T-helper 1 cell treated with Interleukin-12 subunit alpha and Interleukin-12 subunit beta and Interleukin-4 antibody, amounts not matched to agents 30 ng/mL and 1 ng/mL, for 36 hours (primary cell): ENCODE measurements at regions not wholly inside any gene's neighbourhood (a gene's known extent, or its start where the extent isn't known, plus 50 kb on each side); places are given as distances from the start of the nearest gene placed in this dataset.
"Not testable (repeated sequence)": the region's sequence is repeated elsewhere in the genome, so short reads cannot be mapped to it uniquely, and the experiment has no call there.

Experiments
- intact Hi-C: fragments of 100-400 bp; cut with micrococcal nuclease; formaldehyde crosslinking; loops from one replicate; pipeline ENCODE4 v1.15.1; 2024

GRCh38 chr4:123133397-123134050, 211.1 kb upstream of the NUDT6 start:
- intact Hi-C loops = no loop called here

- intact Hi-C loops = no loop called here
Observed at GRCh38 chr4:123144616-123145015, 222.2 kb upstream of the NUDT6 start.

GRCh38 chr4:123158576-123158975, 236.2 kb upstream of the NUDT6 start:
- intact Hi-C loops = no loop called here

- intact Hi-C loops = no loop called here
Observed at GRCh38 chr4:123159479-123159878, 237.1 kb upstream of the NUDT6 start.

GRCh38 chr4:123162859-123163258, 233.7 kb upstream of the SPRY1 start:
- intact Hi-C loops = no loop called here

- intact Hi-C loops = no loop called here
Observed at GRCh38 chr4:123163501-123163900, 233.1 kb upstream of the SPRY1 start.

GRCh38 chr4:123166023-123166422, 230.6 kb upstream of the SPRY1 start:
- intact Hi-C loops = no loop called here

- intact Hi-C loops = no loop called here
Observed at GRCh38 chr4:123167931-123168330, 228.7 kb upstream of the SPRY1 start.

GRCh38 chr4:123168812-123169211, 227.8 kb upstream of the SPRY1 start:
- intact Hi-C loops = no loop called here

GRCh38 chr4:123170843-123171242, 225.8 kb upstream of the SPRY1 start:
- intact Hi-C loops = no loop called here

- intact Hi-C loops = no loop called here
Observed at GRCh38 chr4:123176605-123177004, 220.0 kb upstream of the SPRY1 start.

GRCh38 chr4:123182289-123182688, 214.3 kb upstream of the SPRY1 start:
- intact Hi-C loops = no loop called here

- intact Hi-C loops = no loop called here
Observed at GRCh38 chr4:123183308-123183707, 213.3 kb upstream of the SPRY1 start.

GRCh38 chr4:123183754-123184153, 212.8 kb upstream of the SPRY1 start:
- intact Hi-C loops = not testable (repeated sequence)

GRCh38 chr4:123186731-123187130, 209.9 kb upstream of the SPRY1 start:
- intact Hi-C loops = no loop called here

- intact Hi-C loops = no loop called here
Observed at GRCh38 chr4:123190176-123190575, 206.4 kb upstream of the SPRY1 start.

GRCh38 chr4:123191728-123192127, 204.9 kb upstream of the SPRY1 start:
- intact Hi-C loops = no loop called here

- intact Hi-C loops = no loop called here
Observed at GRCh38 chr4:123193802-123194367, 202.7 kb upstream of the SPRY1 start.

- intact Hi-C loops = no loop called here
Observed at GRCh38 chr4:123198706-123199105, 197.9 kb upstream of the SPRY1 start.

GRCh38 chr4:123200051-123200940, 196.3 kb upstream of the SPRY1 start:
- intact Hi-C loops = no loop called here

GRCh38 chr4:123204737-123205136, 191.9 kb upstream of the SPRY1 start:
- intact Hi-C loops = no loop called here

- intact Hi-C loops = no loop called here
Observed at GRCh38 chr4:123206016-123206415, 190.6 kb upstream of the SPRY1 start.
